Activated CD4-positive, CD25-positive, alpha-beta regulatory T cell treated with anti-CD3 and anti-CD28 coated beads, Interleukin-2, amount 50 U/mL, for 72 hours (primary cell): ENCODE measurements at regions not wholly inside any gene's neighbourhood (a gene's known extent, or its start where the extent isn't known, plus 50 kb on each side); places are given as distances from the start of the nearest gene placed in this dataset.

Experiments used
- DNase-seq: peaks from one replicate; pipeline ENCODE4 v3.0.0; 2021

DNA sequence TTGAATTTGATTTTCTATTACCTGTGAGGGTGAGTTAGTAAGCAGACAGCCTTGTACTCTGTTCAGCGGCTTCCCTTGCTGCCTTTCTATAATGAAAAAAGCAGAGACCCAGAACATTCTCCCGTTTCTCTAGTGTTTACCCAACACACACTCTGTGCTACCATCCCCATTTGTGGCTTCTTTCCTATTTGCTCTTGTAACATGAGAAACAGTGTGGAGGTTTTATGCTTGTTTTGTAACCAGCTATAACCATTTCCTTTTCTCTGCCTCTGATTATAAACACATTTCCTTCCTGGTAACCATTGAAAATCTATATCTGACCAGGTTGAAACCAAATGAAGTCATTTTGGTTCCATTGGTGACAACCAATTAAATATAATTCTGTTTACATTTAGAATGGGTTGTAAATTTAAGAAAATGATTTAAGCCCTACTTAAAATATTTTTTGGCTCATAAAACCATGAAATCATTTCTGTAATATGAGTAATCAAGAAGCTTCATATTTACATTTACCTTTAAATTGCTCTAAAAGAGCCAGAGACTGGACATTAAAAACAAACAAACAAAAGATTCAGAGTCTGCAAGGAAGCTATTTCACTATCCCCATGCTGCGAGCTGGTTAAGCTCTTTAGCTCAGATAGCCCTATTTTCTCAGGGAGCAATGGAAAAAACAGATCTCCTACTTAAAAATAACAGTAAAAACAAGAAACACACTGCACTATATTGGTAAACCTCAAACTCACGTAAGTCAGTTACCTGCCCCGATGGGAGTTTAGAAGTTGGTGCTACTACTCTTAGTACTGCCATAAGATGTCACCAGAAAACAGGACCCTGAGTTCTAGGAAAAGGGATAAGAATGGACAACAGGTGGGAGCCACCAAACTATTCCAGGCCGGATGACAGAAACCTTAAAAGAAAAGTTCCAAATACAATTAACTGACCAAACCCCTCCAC is 206.5 kb upstream of the EEA1 start:
- no peak for DNase-seq

DNA sequence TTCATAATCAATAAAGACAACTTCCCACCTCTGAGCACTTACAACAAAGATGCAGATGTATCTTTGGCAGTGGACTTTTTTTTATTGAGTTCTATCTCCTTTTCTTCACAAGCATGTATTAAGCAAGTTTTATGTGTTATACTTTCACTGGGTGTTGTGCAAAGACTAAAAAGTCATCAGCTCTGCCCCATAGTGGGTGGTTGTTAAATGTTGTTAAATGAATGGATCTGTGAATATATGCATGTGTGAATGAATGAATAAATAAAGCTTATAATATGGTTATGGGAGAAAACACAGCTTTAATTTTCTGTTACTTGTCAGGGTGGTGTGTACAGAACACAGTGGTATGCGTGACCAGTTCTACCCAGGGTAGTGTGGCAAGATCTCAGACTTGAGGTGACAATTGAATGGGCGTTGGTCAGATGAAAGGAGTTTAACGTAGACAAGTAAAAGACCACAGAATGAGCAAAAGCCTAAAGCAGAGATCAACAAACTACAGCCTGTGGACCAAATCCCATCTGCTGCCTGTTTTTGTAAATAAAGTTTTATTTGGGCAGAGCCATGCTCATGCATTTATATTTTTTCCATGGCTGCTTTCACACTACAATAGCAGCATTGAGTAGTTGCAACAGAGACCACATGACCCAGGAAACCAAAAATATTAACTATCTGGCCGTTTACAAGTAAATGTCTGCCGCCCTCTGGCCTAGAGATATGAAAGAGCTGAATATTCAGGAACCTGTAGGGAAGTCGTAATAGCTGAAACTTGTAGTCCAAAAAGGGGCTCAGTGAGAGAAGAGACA is 207.4 kb upstream of the EEA1 start:
- no peak for DNase-seq

DNA sequence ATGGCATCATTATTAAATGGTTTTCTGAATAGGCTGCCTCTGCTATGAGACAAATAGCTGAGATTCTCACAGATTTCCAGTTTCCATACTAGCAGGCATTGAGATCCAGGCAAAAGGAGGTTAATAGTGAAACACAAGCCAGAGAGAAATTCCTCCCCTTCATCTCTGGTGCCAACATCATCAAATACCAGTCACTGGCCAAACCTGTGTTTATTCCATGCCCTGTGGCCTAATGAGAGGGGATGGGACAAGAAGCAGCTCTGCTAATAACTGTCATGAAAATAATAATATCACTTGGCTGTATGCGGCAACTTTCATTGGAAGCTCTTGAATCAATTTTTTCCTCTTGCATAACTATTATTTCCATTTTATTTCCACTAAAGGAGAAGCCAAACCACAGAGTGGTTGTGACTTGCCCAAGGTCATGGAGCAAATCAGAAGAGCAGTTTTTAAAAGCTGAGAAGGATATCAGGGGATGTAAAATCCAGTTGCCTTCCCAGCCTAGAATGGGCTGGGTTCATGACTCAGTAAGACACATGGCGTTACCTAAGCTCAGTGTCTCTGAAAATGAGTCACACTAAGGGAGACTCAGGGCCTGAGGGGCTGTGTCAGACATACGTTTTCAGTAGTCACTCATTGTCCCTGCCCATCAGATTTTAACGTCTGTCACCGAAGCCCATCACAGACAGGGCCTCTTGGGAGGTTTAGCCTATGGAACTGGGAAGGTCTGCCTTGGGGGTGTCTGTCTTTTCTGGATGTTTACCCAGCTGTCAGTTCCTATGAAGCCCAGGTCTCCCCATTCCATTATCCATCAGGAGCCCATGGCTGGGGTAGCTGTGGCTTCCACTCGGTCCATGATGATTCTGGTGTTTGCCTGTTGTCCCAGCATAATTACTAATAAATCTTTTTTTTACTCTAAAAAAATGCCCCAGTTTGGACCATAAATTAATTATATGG is 208.8 kb upstream of the EEA1 start:
- no peak for DNase-seq

DNA sequence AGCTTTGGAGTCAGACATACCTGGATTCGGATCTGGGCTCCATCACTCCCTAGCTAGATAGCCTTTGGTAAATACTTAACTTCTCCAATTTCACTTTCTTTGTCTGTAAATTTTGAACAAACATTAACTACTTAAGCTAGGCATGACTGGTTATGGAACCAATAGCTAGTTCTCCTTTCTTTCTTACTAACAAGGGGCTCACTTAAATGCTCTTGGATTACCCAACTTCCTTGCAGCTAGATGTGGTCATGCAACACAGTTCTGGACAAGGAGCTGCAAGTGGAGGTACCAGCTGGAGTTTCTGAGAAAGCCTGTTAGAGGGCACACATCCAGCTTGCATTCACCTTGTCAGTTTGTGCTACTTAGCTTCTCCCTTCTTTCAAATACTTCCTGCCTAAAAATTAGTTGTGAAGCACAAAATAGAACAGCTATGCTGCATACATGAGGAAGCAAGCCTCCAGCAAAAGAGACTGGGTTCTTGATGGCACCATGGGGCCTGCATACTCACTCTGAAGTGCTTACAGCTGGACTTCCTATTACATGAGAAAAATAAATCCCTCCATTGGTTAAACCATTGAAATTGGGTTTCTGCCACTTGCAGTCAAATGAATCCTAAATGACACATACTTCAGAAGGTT is 210.1 kb upstream of the EEA1 start:
- no peak for DNase-seq

DNA sequence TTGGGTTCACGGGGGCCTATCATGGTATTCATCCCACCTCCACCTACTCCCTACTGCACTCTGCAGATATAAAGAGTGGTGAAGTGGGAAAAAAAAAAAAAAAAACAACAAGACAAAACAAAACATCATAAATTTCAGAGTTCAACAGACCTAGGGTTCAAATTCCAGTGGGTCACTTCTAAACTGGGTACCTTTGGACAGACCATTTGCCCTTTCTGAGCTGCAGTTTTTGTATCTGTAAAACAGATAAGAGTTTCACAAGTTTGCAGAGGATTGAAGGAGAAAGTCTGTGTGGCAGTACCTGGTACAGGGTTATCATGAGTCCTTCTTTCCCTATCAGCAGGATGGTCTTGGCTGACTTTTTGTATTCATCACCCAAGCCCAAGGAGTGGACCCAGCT is 211.2 kb upstream of the EEA1 start:
- DNase-seq: no peak

DNA sequence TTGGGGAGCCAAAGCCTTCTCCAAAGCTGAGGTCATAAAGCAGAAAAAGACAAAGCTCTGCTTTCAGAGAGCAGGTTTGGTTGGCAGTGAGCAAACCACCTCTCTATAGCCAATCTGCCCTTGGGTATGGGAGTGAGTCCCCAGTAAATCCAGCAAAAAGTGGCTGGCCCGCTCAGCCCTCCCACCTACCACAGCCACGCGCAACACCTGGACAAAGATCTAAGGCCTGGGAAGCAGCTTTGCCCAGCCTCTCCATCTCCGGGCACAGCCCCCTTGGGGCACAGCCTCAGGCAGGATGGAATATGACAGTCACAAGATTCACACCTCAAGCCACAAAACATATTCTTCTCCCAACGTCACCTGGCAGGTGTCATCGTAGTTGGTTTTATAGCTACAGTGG is 211.7 kb upstream of the EEA1 start:
- no peak for DNase-seq

DNA sequence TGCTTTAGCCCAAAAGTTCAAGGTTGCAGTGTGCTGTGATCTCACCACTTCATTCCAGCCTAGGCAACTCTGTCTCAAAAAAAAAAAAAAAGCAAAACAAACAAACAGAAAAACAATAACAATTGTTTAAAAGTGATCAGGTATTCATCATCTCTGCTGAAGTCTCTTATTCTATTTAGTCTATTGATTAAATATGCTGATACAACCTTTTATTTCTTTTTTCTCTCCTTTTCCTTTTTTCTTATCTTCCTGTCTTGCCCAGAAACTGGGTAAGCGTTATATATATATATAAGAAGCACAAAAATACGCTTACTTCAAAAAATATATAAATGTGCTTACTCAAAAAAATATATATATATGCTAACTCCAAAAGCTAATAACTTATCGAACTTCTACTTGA is 213.8 kb upstream of the EEA1 start:
- DNase-seq: no peak

DNA sequence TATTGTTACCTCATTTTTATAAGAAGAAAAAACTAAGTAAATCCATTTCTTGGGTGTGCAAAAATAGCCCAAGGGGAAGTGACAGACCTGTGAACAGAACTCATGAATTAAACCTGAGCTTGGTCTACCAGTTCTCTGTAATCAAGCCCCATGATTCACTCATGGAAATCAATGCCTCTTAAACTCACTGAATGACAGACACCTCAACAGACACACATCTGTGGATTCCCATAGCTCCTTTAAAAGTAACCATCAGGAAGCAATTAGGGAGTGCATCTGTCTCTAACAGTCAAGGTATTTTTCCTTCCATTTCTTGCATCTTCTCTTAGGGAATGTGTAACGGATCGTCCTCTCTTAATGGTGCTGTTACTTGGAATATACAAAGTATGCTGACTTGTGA is 215.0 kb upstream of the EEA1 start:
- DNase-seq: no peak

DNA sequence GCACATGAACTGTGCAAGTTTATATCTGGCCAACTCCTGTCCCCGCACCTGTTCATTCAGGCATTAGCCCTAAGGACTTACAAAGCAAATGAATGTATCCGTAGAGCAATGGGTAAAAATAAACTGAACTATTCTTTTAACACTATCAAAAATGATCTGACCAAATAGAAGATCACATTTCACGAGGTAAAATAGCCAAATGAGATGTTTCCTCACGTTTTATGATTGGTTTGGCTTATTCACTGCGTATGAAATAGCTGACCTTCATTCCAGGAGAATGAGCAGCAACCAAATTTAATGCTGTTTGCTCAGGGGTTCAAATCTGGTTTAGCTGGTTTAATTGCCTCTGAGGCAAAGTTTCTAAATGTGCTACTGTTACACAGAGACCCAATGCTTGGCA is 216.0 kb upstream of the EEA1 start:
- DNase-seq: no peak

DNA sequence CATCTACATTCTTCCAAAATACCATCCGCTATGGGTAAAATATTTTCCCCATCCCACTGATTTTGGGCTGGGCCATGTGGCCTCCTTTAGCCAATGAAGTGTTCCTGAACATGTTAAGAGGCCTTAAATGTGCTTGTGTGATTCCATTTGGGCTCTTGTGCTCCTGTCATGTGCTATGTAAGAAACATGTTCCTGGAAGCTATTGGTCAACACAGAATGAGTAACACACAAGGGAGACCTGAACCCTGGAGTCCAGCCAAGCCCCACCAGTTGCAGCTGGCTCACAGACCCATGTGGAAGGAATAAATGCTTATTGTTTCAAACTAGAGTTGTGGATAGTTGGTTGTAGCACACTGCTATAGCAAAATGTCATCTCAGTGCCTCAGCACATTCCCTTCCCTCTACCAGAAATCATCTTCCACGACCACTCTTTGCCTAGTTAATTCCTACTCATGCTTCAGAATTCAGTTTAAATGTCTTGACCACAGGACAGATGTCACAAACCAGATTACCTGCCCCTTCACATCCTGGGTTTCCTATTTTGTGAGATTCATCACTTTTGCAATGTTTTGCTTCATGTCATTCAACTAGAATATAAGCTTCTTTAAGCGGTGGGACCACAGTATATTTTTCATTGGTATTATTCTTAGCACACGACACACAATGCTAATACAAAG is 217.3 kb upstream of the EEA1 start:
- DNase-seq: no peak

DNA sequence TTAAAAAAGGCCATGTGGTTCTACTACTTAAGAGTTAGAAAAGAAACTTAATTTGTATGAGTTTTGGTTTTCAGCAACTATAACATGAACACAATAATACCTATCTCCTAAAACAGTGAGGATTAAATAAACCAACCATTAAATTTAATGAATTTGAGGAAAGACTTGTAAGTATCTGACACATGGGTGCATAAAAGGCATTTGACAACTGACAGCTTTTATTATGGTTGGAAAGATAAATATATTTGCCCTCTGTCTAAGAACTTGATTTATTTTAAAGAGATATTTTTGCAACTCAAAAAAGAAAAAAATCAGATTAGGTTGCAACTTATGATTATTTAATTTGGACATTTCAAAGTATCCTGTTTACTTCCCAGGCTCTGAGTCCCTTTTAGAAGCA is 217.9 kb upstream of the EEA1 start:
- DNase-seq: no peak

DNA sequence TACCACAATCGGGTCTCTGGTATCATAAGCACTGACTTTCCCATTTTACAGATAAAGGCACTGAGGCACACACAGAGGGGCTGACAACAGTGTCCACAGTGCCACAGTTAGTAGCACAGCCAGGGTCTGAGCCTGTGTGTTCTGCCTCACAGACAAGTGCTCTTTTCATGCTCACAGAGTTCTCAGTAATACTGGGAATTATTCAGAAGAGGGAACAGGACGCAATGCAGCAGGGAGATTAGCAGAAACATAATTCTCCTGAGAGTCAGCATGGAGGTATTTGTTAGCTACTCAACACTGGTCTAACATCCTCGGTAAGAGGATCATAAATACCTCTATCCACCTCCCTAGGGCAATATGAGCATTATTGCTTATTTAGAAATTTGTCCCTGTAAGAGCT is 219.3 kb upstream of the EEA1 start:
- DNase-seq: no peak

DNA sequence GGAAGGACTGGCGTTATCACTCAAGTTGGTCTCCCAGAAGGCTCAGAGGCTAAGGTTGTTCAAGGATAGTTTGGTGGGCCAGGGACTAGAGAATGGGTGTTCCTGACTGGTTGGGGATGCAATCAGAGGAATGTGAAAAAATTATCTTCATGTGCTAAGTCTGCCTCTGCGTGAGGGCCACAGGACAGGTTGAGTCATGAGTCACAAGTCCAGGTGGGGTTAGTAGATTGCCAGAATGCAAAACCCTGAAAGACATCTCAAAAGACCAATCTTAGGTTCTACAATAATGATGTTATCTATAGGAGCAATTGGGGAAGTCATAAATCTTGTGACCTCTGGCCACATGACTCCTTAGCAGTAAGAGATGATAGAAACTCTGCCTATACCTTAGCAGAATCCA is 220.1 kb upstream of the EEA1 start:
- no peak for DNase-seq

DNA sequence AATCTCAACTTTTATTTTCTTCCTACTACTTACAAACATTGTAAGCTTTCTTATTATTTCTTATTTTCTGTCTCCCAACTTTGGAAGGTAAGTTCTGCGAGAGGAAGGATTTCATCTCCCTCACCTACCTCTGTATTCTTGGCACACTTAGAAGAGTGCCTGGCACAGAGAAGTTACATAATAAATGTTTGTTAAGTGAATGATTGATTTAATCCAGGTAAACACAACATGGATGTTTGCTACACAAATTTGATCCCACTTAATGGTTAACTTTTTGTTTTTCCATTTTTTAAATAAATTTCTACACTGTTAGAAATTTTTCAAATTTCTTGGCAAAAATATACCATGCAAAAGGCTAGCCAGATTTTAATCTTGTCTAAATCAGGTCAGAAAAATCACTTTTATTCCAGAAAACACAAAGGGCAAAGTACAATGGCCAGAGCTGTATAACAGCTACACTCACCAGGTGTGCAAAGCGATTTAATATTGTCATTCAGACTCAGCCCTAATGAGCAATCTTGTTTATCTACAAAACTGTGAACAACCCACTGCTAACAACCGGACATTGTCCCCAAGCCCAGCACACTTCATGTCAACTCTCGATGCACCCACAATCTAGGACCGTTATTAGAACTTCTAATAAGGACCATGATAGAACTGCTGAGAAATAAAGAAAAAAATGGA is 222.1 kb upstream of the EEA1 start:
- no peak for DNase-seq

DNA sequence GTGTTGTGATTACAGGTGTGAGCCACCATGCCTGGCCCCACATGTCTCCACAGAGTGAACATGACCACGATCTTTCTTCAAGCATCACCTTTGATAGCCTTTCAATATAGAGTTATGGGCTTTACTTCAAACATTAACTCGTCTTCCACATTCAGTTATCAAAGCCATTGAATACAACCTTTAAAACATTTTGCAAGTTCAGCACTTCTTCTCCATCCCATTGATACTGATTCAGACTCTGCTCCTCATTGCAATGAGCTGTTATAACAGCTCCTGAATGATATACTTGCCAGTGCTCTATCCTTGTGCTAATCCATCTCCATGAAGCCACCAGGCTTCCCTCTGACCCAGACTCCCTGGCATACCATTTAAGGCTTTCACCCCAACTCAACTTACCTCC is 223.5 kb upstream of the EEA1 start:
- DNase-seq: no peak

DNA sequence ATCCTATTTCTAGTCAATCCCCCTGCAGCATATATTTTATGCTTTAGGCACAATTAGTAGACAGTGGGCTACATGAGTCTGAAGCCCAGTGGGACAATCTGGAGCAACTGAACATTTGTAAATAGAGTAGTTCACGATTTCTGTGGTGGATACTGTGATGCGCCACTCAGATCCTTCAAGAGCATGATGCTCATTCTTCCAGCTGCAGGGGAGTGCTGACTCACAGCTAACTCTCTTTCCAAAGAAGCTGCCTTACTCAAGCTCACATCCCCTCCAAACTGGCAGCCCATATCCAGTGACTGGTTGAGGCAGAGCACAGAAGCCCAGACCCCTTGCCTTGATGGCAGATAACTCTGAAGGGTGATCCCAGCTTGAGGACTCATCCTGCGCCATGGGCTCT is 224.2 kb upstream of the EEA1 start:
- no peak for DNase-seq

DNA sequence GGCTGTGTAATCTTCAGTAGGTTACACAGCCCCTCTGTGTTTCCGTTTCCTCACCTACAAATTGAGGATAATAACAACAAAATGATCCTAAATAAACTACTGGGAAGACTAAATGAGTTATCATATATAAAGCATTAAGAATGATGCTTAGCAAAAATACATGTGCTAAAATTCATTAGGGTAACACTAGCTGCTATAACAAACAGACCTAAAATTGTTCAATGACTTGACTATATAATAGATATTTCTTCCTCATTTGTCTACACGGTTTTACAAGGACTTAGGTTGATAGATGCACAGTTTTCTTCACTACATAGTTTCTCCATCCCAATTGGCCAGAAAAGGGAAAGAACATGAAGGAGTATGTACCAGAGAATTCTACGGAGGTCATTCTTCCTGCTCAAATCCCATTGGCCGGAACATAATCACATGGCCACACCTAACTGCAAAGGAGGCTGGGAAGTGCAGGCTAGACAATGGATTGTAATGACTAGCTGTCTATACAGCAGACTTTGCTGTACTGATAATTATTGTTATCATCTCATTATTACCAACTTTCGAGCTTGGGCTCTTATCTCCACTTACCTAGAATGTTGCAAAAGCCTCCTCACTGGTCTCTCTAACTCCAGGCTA is 223.5 kb upstream of the NUDT4 start:
- DNase-seq: no peak

DNA sequence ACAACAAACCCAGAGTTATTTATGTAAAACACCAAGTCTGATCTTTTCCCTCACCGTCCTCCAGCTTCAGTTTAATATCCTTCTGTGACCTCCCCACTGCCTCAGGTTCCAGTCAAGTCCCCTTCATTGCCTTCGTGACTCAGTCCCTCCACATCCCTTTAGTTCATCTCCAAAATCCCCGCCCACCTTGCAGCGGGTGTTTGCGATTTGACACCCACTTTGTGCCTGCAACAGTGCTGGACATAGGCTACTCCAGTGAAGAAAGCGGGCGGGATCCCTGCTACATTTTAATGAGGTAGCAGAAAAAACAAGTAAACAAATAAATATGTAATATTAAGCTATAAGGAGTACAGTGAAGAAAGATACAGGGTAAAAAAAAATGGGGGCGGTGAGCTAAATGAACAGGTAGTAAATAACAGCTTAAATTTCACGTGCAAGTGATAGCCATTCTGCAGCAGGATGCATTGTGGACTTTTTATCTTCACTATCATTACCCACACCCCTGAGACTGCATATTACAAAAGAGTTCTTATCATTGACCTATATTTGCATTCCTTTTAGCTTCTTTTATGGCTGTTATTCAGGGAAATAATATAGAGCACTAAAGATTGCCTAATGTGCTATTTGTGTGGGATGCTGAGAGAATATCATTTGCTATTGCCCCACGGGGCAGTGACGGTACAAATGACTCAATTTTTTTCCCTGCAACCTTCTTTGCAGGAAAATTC is 222.8 kb upstream of the NUDT4 start:
- DNase-seq: no peak

DNA sequence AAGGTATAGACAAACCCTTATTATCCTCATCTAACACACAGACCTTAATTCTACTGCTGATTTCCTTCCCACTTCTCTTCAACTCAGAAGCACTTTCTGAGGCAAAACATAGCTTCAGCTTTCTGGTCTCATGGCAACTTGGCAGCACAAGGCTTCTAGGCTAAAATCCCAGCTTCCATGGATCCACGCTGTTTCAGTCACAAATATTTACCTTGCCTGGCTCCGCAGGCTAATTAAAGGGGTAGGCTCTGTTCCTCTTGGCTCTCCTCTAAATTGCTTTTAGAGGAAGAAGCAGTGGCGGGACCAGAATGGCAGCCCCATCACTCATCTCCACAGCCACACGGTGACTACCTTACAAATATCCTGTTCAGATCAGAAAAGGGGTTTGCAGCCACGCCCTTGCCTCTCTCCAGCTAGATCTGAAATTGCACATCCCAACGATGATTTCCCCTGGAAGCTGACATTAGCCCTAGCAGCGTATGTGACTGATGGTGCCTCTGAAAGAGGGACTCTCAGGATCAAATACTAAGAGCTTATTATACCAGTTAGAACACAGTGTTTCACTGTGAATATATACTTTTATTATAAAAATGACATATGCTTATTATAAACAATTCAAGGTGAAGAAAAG is 221.5 kb upstream of the NUDT4 start:
- DNase-seq: no peak

DNA sequence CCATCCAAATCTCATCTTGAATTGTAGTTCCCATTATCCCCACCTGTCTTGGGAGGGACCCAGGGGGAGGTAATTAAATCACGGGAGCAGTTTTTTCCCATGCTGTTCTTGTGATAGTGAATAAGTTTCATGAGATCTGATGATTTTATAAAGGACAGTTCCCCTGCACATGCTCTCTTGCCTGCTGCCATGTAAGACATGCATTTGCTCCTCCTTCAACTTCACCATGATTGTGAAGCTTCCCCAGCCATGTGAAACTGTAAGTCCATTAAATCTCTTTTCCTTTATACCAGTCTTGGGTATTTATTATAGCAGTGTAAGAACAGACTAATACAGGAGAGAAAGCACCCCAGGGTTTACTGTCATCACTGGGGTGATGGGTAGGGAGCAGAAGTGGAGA is 220.4 kb upstream of the NUDT4 start:
- no peak for DNase-seq
